DND-41 (cell line): ENCODE measurements at regions not wholly inside any gene's neighbourhood (a gene's known extent, or its start where the extent isn't known, plus 50 kb on each side); places are given as distances from the start of the nearest gene placed in this dataset.

Source experiments
- ATAC-seq: fragments of 200-7000 bp; cut with Tn5 transposase; 3 replicates; pipeline ENCODE4 v1.9.1; 2021; ENCODE audit warnings: low read depth; ENCODE audit not compliant: insufficient read depth
- DNase-seq: peaks from one replicate; pipeline ENCODE4 v3.0.0-alpha.2; 2020
- H2AFZ ChIP-seq: 2 replicates; pipeline ENCODE4 v1.6.0; 2012; ENCODE audit warnings: low read depth, low read length
- H3K27ac ChIP-seq: 2 replicates; pipeline ENCODE4 v1.5.1; 2012; ENCODE audit warnings: low read length, inconsistent platforms
- H3K27me3 ChIP-seq: fragments of 200-600 bp; sonication (generic); 2 replicates; pipeline ENCODE4 v1.6.0; 2012; ENCODE audit warnings: low read length, mild to moderate bottlenecking, inconsistent platforms; ENCODE audit not compliant: insufficient read depth, poor library complexity
- H3K36me3 ChIP-seq: 2 replicates; pipeline ENCODE4 v1.5.1; 2012; ENCODE audit warnings: low read length, inconsistent platforms; ENCODE audit not compliant: insufficient read depth
- H3K4me1 ChIP-seq: 2 replicates; pipeline ENCODE4 v1.5.1; 2012; ENCODE audit warnings: mild to moderate bottlenecking, low read length; ENCODE audit not compliant: insufficient read depth
- H3K4me2 ChIP-seq: 2 replicates; pipeline ENCODE4 v1.6.0; 2012; ENCODE audit warnings: mild to moderate bottlenecking, moderate library complexity, low read length, inconsistent platforms; ENCODE audit not compliant: insufficient read depth
- H3K4me3 ChIP-seq, 2 experiments: fragments of 200-600 bp in 1 of 2; shearing (Covaris generic) in 1 of 2; 2 replicates each; pipeline ENCODE4 v1.5.1; 2012 to 2016; ENCODE audit warnings: inconsistent platforms in 2 of 2, low read length in 2 of 2, mild to moderate bottlenecking in 2 of 2, low read depth in 1 of 2, moderate library complexity in 1 of 2
- H3K79me2 ChIP-seq: 2 replicates; pipeline ENCODE4 v1.6.0; 2012; ENCODE audit warnings: low read length, inconsistent platforms; ENCODE audit not compliant: insufficient read depth
- H3K9ac ChIP-seq: 2 replicates; pipeline ENCODE4 v1.6.0; 2012; ENCODE audit warnings: low read depth, mild to moderate bottlenecking, inconsistent platforms, low read length, moderate library complexity
- H3K9me3 ChIP-seq: 2 replicates; pipeline ENCODE4 v1.5.1; 2012; ENCODE audit warnings: low read length, moderate library complexity, mild to moderate bottlenecking, inconsistent platforms; ENCODE audit not compliant: insufficient read depth, severe bottlenecking
- H4K20me1 ChIP-seq: 2 replicates; pipeline ENCODE4 v1.6.0; 2012; ENCODE audit warnings: low read length; ENCODE audit not compliant: insufficient read depth
- CTCF ChIP-seq: IDR thresholded peaks from 2 replicates; pipeline ENCODE4 v1.5.1; 2012; ENCODE audit warnings: borderline replicate concordance, low read length, moderate library complexity, mild to moderate bottlenecking; ENCODE audit not compliant: poor library complexity, severe bottlenecking; ENCODE audit errors: extremely low read depth
- EZH2 ChIP-seq: IDR thresholded peaks from 3 replicates; pipeline ENCODE4 v1.6.1; 2012; ENCODE audit warnings: borderline replicate concordance, low read depth, mild to moderate bottlenecking, moderate library complexity, low read length, inconsistent platforms; ENCODE audit not compliant: severe bottlenecking

DNA sequence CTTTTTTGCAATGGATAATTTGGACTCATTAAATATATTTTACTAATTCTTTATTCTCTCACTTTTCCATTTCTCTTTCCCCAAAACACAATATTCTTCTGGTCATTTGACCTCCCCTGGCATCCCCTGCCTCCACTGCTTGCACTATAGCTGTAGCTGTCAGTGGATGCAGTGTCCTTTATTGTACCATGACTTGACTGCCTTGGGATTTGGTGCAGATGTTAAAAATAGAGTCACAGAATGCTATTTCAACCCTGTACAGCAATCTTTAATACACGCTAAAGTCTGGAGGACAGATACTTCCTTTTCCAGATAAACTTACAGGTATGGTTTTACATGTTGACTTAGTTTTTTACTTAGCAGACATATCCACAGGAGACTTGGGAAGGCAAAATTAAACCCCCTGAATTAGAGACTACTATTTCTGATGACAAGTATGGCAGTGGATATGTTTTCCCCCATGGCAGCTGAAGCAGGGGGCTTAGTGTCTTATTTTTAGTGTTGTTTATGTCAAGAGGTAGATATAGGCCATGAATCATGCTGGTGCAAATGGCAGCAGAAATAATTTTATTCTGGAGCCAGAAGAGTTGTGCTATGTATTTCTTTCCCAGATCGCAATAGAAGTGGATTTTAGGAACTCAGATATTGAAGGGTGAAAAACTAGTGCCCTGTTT is 461.4 kb downstream of the NAF1 start:
- H4K20me1 ChIP-seq: no peaks in the 10 kb centered on the region
- no peak overlapping the region for H3K27ac ChIP-seq
- H2AFZ ChIP-seq: no peak overlapping the region
- no peak overlapping the region for H3K4me2 ChIP-seq
- ATAC-seq (no peak), DNase-seq (no peak)
- TF ChIP-seq EZH2 (no peak), CTCF (no peak)
- no peak overlapping the region for H3K4me3 ChIP-seq
- H3K9ac ChIP-seq: no peak overlapping the region
- H3K9me3 ChIP-seq: no peaks in the 10 kb centered on the region
- H3K79me2 ChIP-seq: no peaks in the 10 kb centered on the region
- no peaks in the 10 kb centered on the region for H3K27me3 ChIP-seq
- no peaks in the 10 kb centered on the region for H3K36me3 ChIP-seq
- H3K4me1 ChIP-seq: no peaks in the 10 kb centered on the region

DNA sequence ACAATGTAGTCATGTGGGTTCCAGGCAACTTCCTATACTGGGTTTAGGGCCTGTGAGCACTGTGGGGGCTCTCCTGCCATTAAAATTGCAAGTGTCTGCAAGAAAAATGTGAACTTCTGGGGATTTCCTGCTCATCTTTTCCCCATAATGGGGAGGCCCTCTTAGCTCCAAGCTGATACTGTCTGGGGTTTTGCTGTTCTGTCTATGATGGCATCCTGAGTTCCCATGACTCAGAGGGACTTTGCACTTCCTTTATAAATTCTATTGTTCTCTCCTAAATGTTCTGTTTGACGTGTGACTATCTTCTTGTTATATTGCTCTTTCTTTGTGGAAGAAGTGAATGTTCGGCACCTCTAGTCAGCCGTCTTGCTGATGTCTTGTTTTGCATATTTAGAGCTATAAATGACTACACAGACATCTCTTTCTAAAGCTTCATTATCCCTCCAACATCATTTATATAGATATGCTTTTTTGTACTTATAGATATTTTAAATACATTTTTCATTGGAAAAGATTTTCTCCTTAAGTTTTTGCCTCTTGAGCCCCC is 465.8 kb downstream of the NAF1 start:
- DNase-seq: no peak
- Histone ChIP-seq H3K27ac (no peak overlapping the region), H4K20me1 (no peaks in the 10 kb centered on the region), H3K4me2 (no peak overlapping the region), H3K36me3 (no peaks in the 10 kb centered on the region), H3K4me3 (no peak overlapping the region), H2AFZ (no peak overlapping the region), H3K27me3 (no peaks in the 10 kb centered on the region), H3K79me2 (no peaks in the 10 kb centered on the region), H3K9me3 (no peaks in the 10 kb centered on the region), H3K4me1 (no peaks in the 10 kb centered on the region), H3K9ac (no peak overlapping the region)
- TF ChIP-seq EZH2 (no peak), CTCF (no peak)
- no peak for ATAC-seq

- no peaks in the 10 kb centered on the region for H3K36me3 ChIP-seq
- H3K27ac ChIP-seq: no peak overlapping the region
- DNase-seq (no peak), ATAC-seq (no peak)
- H3K9ac ChIP-seq: no peak overlapping the region
- H3K4me1 ChIP-seq: no peaks in the 10 kb centered on the region
- H3K4me3 ChIP-seq: no peak overlapping the region
- no peaks in the 10 kb centered on the region for H4K20me1 ChIP-seq
- no peaks in the 10 kb centered on the region for H3K79me2 ChIP-seq
- TF ChIP-seq EZH2: no peak
- TF ChIP-seq CTCF: no peak
- no peak overlapping the region for H2AFZ ChIP-seq
- H3K4me2 ChIP-seq: no peak overlapping the region
- no peaks in the 10 kb centered on the region for H3K27me3 ChIP-seq
- no peaks in the 10 kb centered on the region for H3K9me3 ChIP-seq
Observed at GRCh38 chr4:162700358-162700757, 466.3 kb downstream of the NAF1 start.
